Anterior cingulate cortex (tissue), 58 donors: ENCODE measurements at regions not wholly inside any gene's neighbourhood (a gene's known extent, or its start where the extent isn't known, plus 50 kb on each side); places are given as distances from the start of the nearest gene placed in this dataset.
"Not testable (repeated sequence)": the region's sequence is repeated elsewhere in the genome, so short reads cannot be mapped to it uniquely, and the experiment has no call there.

Source experiments
- DNase-seq, 58 donors: peaks; one replicate each; lab custom pipeline; 2025; lab: John Stamatoyannopoulos, UW

- no peak for DNase-seq
These were observed 309.2 kb downstream of the SH3GL2 start for GRCh38 chr9:17888066-17888465.

GRCh38 chr9:17888964-17889363 lies 310.1 kb downstream of the SH3GL2 start:
- DNase-seq = not testable (repeated sequence)

GRCh38 chr9:17894501-17895160 lies 315.8 kb downstream of the SH3GL2 start:
- DNase-seq = no peak

GRCh38 chr9:17900606-17901005 lies 321.7 kb downstream of the SH3GL2 start:
- no peak for DNase-seq

- no peak for DNase-seq
These were observed 326.5 kb downstream of the SH3GL2 start for GRCh38 chr9:17905366-17905765.

GRCh38 chr9:17905781-17906175 lies 326.9 kb downstream of the SH3GL2 start:
- DNase-seq = no peak

GRCh38 chr9:17906176-17906840 lies 327.4 kb downstream of the SH3GL2 start:
- DNase-seq = peak in 5 of 58 donors; percentile 2 to 42 (median 6)

GRCh38 chr9:17906841-17907778 lies 328.2 kb downstream of the SH3GL2 start:
- peak in 1 of 58 donors; percentile 7 for DNase-seq

GRCh38 chr9:17907779-17908508 lies 329.1 kb downstream of the SH3GL2 start:
- DNase-seq = no peak

- no peak for DNase-seq
These were observed 347.4 kb downstream of the SH3GL2 start for GRCh38 chr9:17926246-17926645.

GRCh38 chr9:17927616-17928015 lies 348.8 kb downstream of the SH3GL2 start:
- no peak for DNase-seq

- no peak for DNase-seq
These were observed 349.4 kb downstream of the SH3GL2 start for GRCh38 chr9:17928228-17928627.

GRCh38 chr9:17928768-17929167 lies 349.9 kb downstream of the SH3GL2 start:
- DNase-seq = no peak

- no peak for DNase-seq
These were observed 350.6 kb downstream of the SH3GL2 start for GRCh38 chr9:17929506-17929905.

GRCh38 chr9:17930071-17930470 lies 351.2 kb downstream of the SH3GL2 start:
- no peak for DNase-seq

- no peak for DNase-seq
These were observed 357.5 kb downstream of the SH3GL2 start for GRCh38 chr9:17936365-17936764.

- DNase-seq = no peak
These were observed 359.3 kb downstream of the SH3GL2 start for GRCh38 chr9:17938035-17938655.

GRCh38 chr9:17942498-17942897 lies 363.6 kb downstream of the SH3GL2 start:
- no peak for DNase-seq

GRCh38 chr9:17955409-17955808 lies 376.5 kb downstream of the SH3GL2 start:
- no peak for DNase-seq

- DNase-seq = no peak
These were observed 379.5 kb downstream of the SH3GL2 start for GRCh38 chr9:17958363-17958762.
